ENCODE measurements at regions not wholly inside any gene's neighbourhood (a gene's known extent, or its start where the extent isn't known, plus 50 kb on each side); places are given as distances from the start of the nearest gene placed in this dataset.
A peak's percentile ranks its signal among the peaks of the same experiment; 100 is the strongest.

GRCh38 chr4:106850691-106851090 is 185.4 kb downstream of the DKK2 start:
- H3K9ac ChIP-seq (ENCODE audit: low read length): no peak overlapping the region
- H2AK5ac ChIP-seq (ENCODE audit: low read length): no peak overlapping the region
- H2BK120ac ChIP-seq (ENCODE audit: low read depth, low read length): no peak overlapping the region
- no peak for DNase-seq
- H3K23ac ChIP-seq (ENCODE audit: low read length): no peak overlapping the region
- no peaks in the 10 kb centered on the region for H3K27me3 ChIP-seq (ENCODE audit: insufficient read depth, low read length, poor library complexity)
- no peaks in the 10 kb centered on the region for H3K79me2 ChIP-seq (ENCODE audit: control insufficient read depth, insufficient read depth, low read length)
- H3K18ac ChIP-seq (ENCODE audit: low read length): no peak overlapping the region
- H2BK5ac ChIP-seq (ENCODE audit: low read length): no peak overlapping the region
- no peak overlapping the region for H4K5ac ChIP-seq (ENCODE audit: low read length)
- H3K36me3 ChIP-seq (ENCODE audit: control insufficient read depth, insufficient read depth, low read length): no peaks in the 10 kb centered on the region
- no peak overlapping the region for H4K8ac ChIP-seq (ENCODE audit: low read depth, low read length)
- no peak overlapping the region for H3K4ac ChIP-seq (ENCODE audit: low read depth, low read length)
- no peaks in the 10 kb centered on the region for H3K4me1 ChIP-seq (ENCODE audit: control insufficient read depth, low read depth, low read length)
- H3K4me3 ChIP-seq (ENCODE audit: low read length): no peak overlapping the region
- H3K27ac ChIP-seq (ENCODE audit: low read depth, low read length): no peak overlapping the region
- H2BK15ac ChIP-seq (replicated peaks; ENCODE audit: low read depth): no peak overlapping the region
- WGBS (ENCODE audit: extremely low coverage, insufficient coverage, low lambda C conversion rate): no CpG with 5 or more reads among the region's 2 CpGs
- no peaks in the 10 kb centered on the region for H3K79me1 ChIP-seq (ENCODE audit: low read length)
- H3K4me2 ChIP-seq (ENCODE audit: low read length): no peak overlapping the region
- H3K56ac ChIP-seq (ENCODE audit: low read length): no peak overlapping the region

- H3K23ac ChIP-seq (ENCODE audit: low read length): no peak overlapping the region
- no peak overlapping the region for H2AK5ac ChIP-seq (ENCODE audit: low read length)
- no peak overlapping the region for H3K4me3 ChIP-seq (ENCODE audit: low read length)
- no peaks in the 10 kb centered on the region for H3K79me2 ChIP-seq (ENCODE audit: control insufficient read depth, insufficient read depth, low read length)
- H3K79me1 ChIP-seq (ENCODE audit: low read length): no peaks in the 10 kb centered on the region
- H3K9ac ChIP-seq (ENCODE audit: low read length): no peak overlapping the region
- no peak overlapping the region for H4K8ac ChIP-seq (ENCODE audit: low read depth, low read length)
- H3K4ac ChIP-seq (ENCODE audit: low read depth, low read length): no peak overlapping the region
- no peaks in the 10 kb centered on the region for H3K27me3 ChIP-seq (ENCODE audit: insufficient read depth, low read length, poor library complexity)
- no peak overlapping the region for H3K4me2 ChIP-seq (ENCODE audit: low read length)
- no peak overlapping the region for H2BK120ac ChIP-seq (ENCODE audit: low read depth, low read length)
- H2BK15ac ChIP-seq (replicated peaks; ENCODE audit: low read depth): no peak overlapping the region
- no peak overlapping the region for H3K18ac ChIP-seq (ENCODE audit: low read length)
- no peak overlapping the region for H3K56ac ChIP-seq (ENCODE audit: low read length)
- no peaks in the 10 kb centered on the region for H3K36me3 ChIP-seq (ENCODE audit: control insufficient read depth, insufficient read depth, low read length)
- DNase-seq: no peak
- H2BK5ac ChIP-seq (ENCODE audit: low read length): no peak overlapping the region
- H3K27ac ChIP-seq (ENCODE audit: low read depth, low read length): no peak overlapping the region
- H3K4me1 ChIP-seq (ENCODE audit: control insufficient read depth, low read depth, low read length): no peaks in the 10 kb centered on the region
- H4K5ac ChIP-seq (ENCODE audit: low read length): no peak overlapping the region
These were observed 200.2 kb downstream of the DKK2 start for GRCh38 chr4:106835919-106836318.

- H3K23ac ChIP-seq (ENCODE audit: low read length): no peak overlapping the region
- no peak overlapping the region for H3K56ac ChIP-seq (ENCODE audit: low read length)
- no peaks in the 10 kb centered on the region for H3K4me1 ChIP-seq (ENCODE audit: control insufficient read depth, low read depth, low read length)
- H3K36me3 ChIP-seq (ENCODE audit: control insufficient read depth, insufficient read depth, low read length): no peaks in the 10 kb centered on the region
- H3K27me3 ChIP-seq (ENCODE audit: insufficient read depth, low read length, poor library complexity): no peaks in the 10 kb centered on the region
- H2AK5ac ChIP-seq (ENCODE audit: low read length): no peak overlapping the region
- H4K5ac ChIP-seq (ENCODE audit: low read length): no peak overlapping the region
- H3K4me3 ChIP-seq (ENCODE audit: low read length): no peak overlapping the region
- no peak for DNase-seq
- no peak overlapping the region for H3K9ac ChIP-seq (ENCODE audit: low read length)
- H3K79me1 ChIP-seq (ENCODE audit: low read length): no peaks in the 10 kb centered on the region
- H4K8ac ChIP-seq (ENCODE audit: low read depth, low read length): no peak overlapping the region
- H3K18ac ChIP-seq (ENCODE audit: low read length): no peak overlapping the region
- no peak overlapping the region for H3K27ac ChIP-seq (ENCODE audit: low read depth, low read length)
- H3K4me2 ChIP-seq (ENCODE audit: low read length): no peak overlapping the region
- no peak overlapping the region for H2BK15ac ChIP-seq (replicated peaks; ENCODE audit: low read depth)
- H3K4ac ChIP-seq (ENCODE audit: low read depth, low read length): no peak overlapping the region
- no peak overlapping the region for H2BK120ac ChIP-seq (ENCODE audit: low read depth, low read length)
- H3K79me2 ChIP-seq (ENCODE audit: control insufficient read depth, insufficient read depth, low read length): no peaks in the 10 kb centered on the region
- no peak overlapping the region for H2BK5ac ChIP-seq (ENCODE audit: low read length)
These were observed 205.2 kb downstream of the DKK2 start for GRCh38 chr4:106830879-106831278.

GRCh38 chr4:106818764-106819163 is 217.3 kb downstream of the DKK2 start:
- no peak overlapping the region for H3K27ac ChIP-seq (ENCODE audit: low read depth, low read length)
- H3K27me3 ChIP-seq (ENCODE audit: insufficient read depth, low read length, poor library complexity): no peaks in the 10 kb centered on the region
- no peak for DNase-seq
- no peak overlapping the region for H4K5ac ChIP-seq (ENCODE audit: low read length)
- no peak overlapping the region for H3K18ac ChIP-seq (ENCODE audit: low read length)
- H3K4ac ChIP-seq (ENCODE audit: low read depth, low read length): no peak overlapping the region
- no peak overlapping the region for H2AK5ac ChIP-seq (ENCODE audit: low read length)
- no peak overlapping the region for H2BK120ac ChIP-seq (ENCODE audit: low read depth, low read length)
- no peaks in the 10 kb centered on the region for H3K79me1 ChIP-seq (ENCODE audit: low read length)
- H3K36me3 ChIP-seq (ENCODE audit: control insufficient read depth, insufficient read depth, low read length): no peaks in the 10 kb centered on the region
- no CpG with 5 or more reads among the region's 1 CpG for WGBS (ENCODE audit: extremely low coverage, insufficient coverage, low lambda C conversion rate)
- H2BK15ac ChIP-seq (replicated peaks; ENCODE audit: low read depth): no peak overlapping the region
- no peak overlapping the region for H3K9ac ChIP-seq (ENCODE audit: low read length)
- H3K4me3 ChIP-seq (ENCODE audit: low read length): no peak overlapping the region
- H3K56ac ChIP-seq (ENCODE audit: low read length): no peak overlapping the region
- H3K4me1 ChIP-seq (ENCODE audit: control insufficient read depth, low read depth, low read length): no peaks in the 10 kb centered on the region
- no peak overlapping the region for H4K8ac ChIP-seq (ENCODE audit: low read depth, low read length)
- H3K23ac ChIP-seq (ENCODE audit: low read length): no peak overlapping the region
- no peak overlapping the region for H2BK5ac ChIP-seq (ENCODE audit: low read length)
- H3K79me2 ChIP-seq (ENCODE audit: control insufficient read depth, insufficient read depth, low read length): no peaks in the 10 kb centered on the region
- H3K4me2 ChIP-seq (ENCODE audit: low read length): no peak overlapping the region

- no CpG with 5 or more reads among the region's 1 CpG for WGBS (ENCODE audit: extremely low coverage, insufficient coverage, low lambda C conversion rate)
- Histone ChIP-seq H2BK15ac (replicated peaks; ENCODE audit: low read depth) (no peak overlapping the region), H3K4me2 (ENCODE audit: low read length) (no peak overlapping the region), H3K27me3 (ENCODE audit: insufficient read depth, low read length, poor library complexity) (no peaks in the 10 kb centered on the region), H3K4ac (ENCODE audit: low read depth, low read length) (no peak overlapping the region), H3K4me1 (ENCODE audit: control insufficient read depth, low read depth, low read length) (no peaks in the 10 kb centered on the region), H3K23ac (ENCODE audit: low read length) (no peak overlapping the region), H3K79me1 (ENCODE audit: low read length) (no peaks in the 10 kb centered on the region), H2BK120ac (ENCODE audit: low read depth, low read length) (no peak overlapping the region), H2BK5ac (ENCODE audit: low read length) (no peak overlapping the region), H3K27ac (ENCODE audit: low read depth, low read length) (no peak overlapping the region), H3K18ac (ENCODE audit: low read length) (no peak overlapping the region), H3K56ac (ENCODE audit: low read length) (no peak overlapping the region), H3K9ac (ENCODE audit: low read length) (no peak overlapping the region), H4K5ac (ENCODE audit: low read length) (no peak overlapping the region), H2AK5ac (ENCODE audit: low read length) (no peak overlapping the region), H4K8ac (ENCODE audit: low read depth, low read length) (no peak overlapping the region), H3K79me2 (ENCODE audit: control insufficient read depth, insufficient read depth, low read length) (no peaks in the 10 kb centered on the region), H3K4me3 (ENCODE audit: low read length) (no peak overlapping the region), H3K36me3 (ENCODE audit: control insufficient read depth, insufficient read depth, low read length) (no peaks in the 10 kb centered on the region)
- DNase-seq: peak; percentile 39
These were observed 219.6 kb downstream of the DKK2 start for GRCh38 chr4:106816496-106816895.

- H3K27me3 ChIP-seq (ENCODE audit: insufficient read depth, low read length, poor library complexity): no peaks in the 10 kb centered on the region
- no peak overlapping the region for H2BK5ac ChIP-seq (ENCODE audit: low read length)
- H3K4me1 ChIP-seq (ENCODE audit: control insufficient read depth, low read depth, low read length): no peaks in the 10 kb centered on the region
- no peak overlapping the region for H3K56ac ChIP-seq (ENCODE audit: low read length)
- H3K18ac ChIP-seq (ENCODE audit: low read length): no peak overlapping the region
- H4K8ac ChIP-seq (ENCODE audit: low read depth, low read length): no peak overlapping the region
- no peak for DNase-seq
- H3K79me2 ChIP-seq (ENCODE audit: control insufficient read depth, insufficient read depth, low read length): no peaks in the 10 kb centered on the region
- no peak overlapping the region for H3K4me2 ChIP-seq (ENCODE audit: low read length)
- H3K36me3 ChIP-seq (ENCODE audit: control insufficient read depth, insufficient read depth, low read length): no peaks in the 10 kb centered on the region
- no peak overlapping the region for H2BK15ac ChIP-seq (replicated peaks; ENCODE audit: low read depth)
- H3K4ac ChIP-seq (ENCODE audit: low read depth, low read length): no peak overlapping the region
- H3K27ac ChIP-seq (ENCODE audit: low read depth, low read length): no peak overlapping the region
- H3K79me1 ChIP-seq (ENCODE audit: low read length): no peaks in the 10 kb centered on the region
- no peak overlapping the region for H3K9ac ChIP-seq (ENCODE audit: low read length)
- no peak overlapping the region for H3K4me3 ChIP-seq (ENCODE audit: low read length)
- no peak overlapping the region for H2AK5ac ChIP-seq (ENCODE audit: low read length)
- H4K5ac ChIP-seq (ENCODE audit: low read length): no peak overlapping the region
- H2BK120ac ChIP-seq (ENCODE audit: low read depth, low read length): no peak overlapping the region
- no peak overlapping the region for H3K23ac ChIP-seq (ENCODE audit: low read length)
These were observed 226.0 kb downstream of the DKK2 start for GRCh38 chr4:106810122-106810521.

All from mesendoderm (in vitro differentiated cells).